HEK293 (cell line): ENCODE measurements at regions not wholly inside any gene's neighbourhood (a gene's known extent, or its start where the extent isn't known, plus 50 kb on each side); places are given as distances from the start of the nearest gene placed in this dataset.

Source experiments
- CTCF ChIA-PET: fragments of 350-600 bp; formaldehyde crosslinking; extraction: SDS; loops from one replicate; lab custom pipeline; 2021; ENCODE audit warnings: antibody characterized with exemption; lab: Yijun Ruan, JAX
- POLR2A ChIA-PET: fragments of 300-600 bp; formaldehyde crosslinking; extraction: SDS; loops from one replicate; lab custom pipeline; 2020; ENCODE audit warnings: antibody characterized with exemption, inconsistent platforms; lab: Yijun Ruan, JAX
- H3K27ac ChIP-seq: fragments of 200-500 bp; sonication (Bioruptor generic); 2 replicates; pipeline ENCODE4 v1.5.1; 2014; ENCODE audit warnings: low read depth, low read length, control low read depth, inconsistent platforms; ENCODE audit errors: extremely low read depth
- H3K36me3 ChIP-seq, 2 experiments: fragments of 200-500 bp in 1 of 2; sonication (Bioruptor generic) in 1 of 2; 1 replicate in 1 of 2; 2 replicates in 1 of 2; pipeline ENCODE4 v1.5.1; 2014 to 2017; ENCODE audit warnings: inconsistent platforms in 2 of 2, low read length in 2 of 2; ENCODE audit not compliant: control insufficient read depth in 2 of 2, insufficient read depth in 1 of 2
- H3K4me1 ChIP-seq: fragments of 200-500 bp; sonication (Bioruptor generic); 2 replicates; pipeline ENCODE4 v1.5.1; 2014; ENCODE audit warnings: mild to moderate bottlenecking, low read length, inconsistent platforms; ENCODE audit not compliant: control insufficient read depth, insufficient read depth
- H3K4me3 ChIP-seq: 2 replicates; pipeline ENCODE4 v1.5.1; 2011; ENCODE audit warnings: low read depth, mild to moderate bottlenecking, control low read depth, low read length, moderate library complexity
- H3K9me3 ChIP-seq: fragments of 200-500 bp; sonication (Bioruptor generic); 2 replicates; pipeline ENCODE4 v1.5.1; 2014; ENCODE audit warnings: low read depth, low read length, inconsistent platforms; ENCODE audit not compliant: control insufficient read depth, insufficient read depth
- FEZF1 ChIP-seq: fragments of 450-650 bp; formaldehyde crosslinking; IDR thresholded peaks from 2 replicates; pipeline ENCODE4 v1.5.1; 2016; ENCODE audit warnings: missing biosample characterization, missing genetic modification characterization
- KLF7 ChIP-seq: fragments of 450-650 bp; formaldehyde crosslinking; IDR thresholded peaks from 2 replicates; pipeline ENCODE4 v1.5.1; 2016; ENCODE audit warnings: missing biosample characterization, missing genetic modification characterization, borderline replicate concordance
- REST ChIP-seq: fragments of 450-650 bp; formaldehyde crosslinking; IDR thresholded peaks from 2 replicates; pipeline ENCODE4 v1.5.1; 2016; ENCODE audit warnings: missing biosample characterization, missing genetic modification characterization
- SP3 ChIP-seq: fragments of 450-650 bp; formaldehyde crosslinking; IDR thresholded peaks from 2 replicates; pipeline ENCODE4 v1.5.1; 2016; ENCODE audit warnings: missing biosample characterization, missing genetic modification characterization
- SP7 ChIP-seq: fragments of 450-650 bp; formaldehyde crosslinking; IDR thresholded peaks from 2 replicates; pipeline ENCODE4 v1.5.1; 2016; ENCODE audit warnings: missing biosample characterization, missing genetic modification characterization
- ZBTB20 ChIP-seq: fragments of 450-650 bp; formaldehyde crosslinking; IDR thresholded peaks from 2 replicates; pipeline ENCODE4 v1.5.1; 2016; ENCODE audit warnings: missing biosample characterization, missing genetic modification characterization
- ZFP3 ChIP-seq: fragments of 450-650 bp; formaldehyde crosslinking; IDR thresholded peaks from 2 replicates; pipeline ENCODE4 v1.5.1; 2016; ENCODE audit warnings: low read depth, missing biosample characterization, missing genetic modification characterization
- ZNF121 ChIP-seq: fragments of 450-650 bp; formaldehyde crosslinking; IDR thresholded peaks from 2 replicates; pipeline ENCODE4 v1.5.1; 2016; ENCODE audit warnings: missing biosample characterization, missing genetic modification characterization
- ZNF513 ChIP-seq: fragments of 450-650 bp; IDR thresholded peaks from 2 replicates; pipeline ENCODE4 v1.5.1; 2018; ENCODE audit warnings: missing biosample characterization, missing genetic modification characterization
- ZNF521 ChIP-seq: fragments of 450-650 bp; formaldehyde crosslinking; IDR thresholded peaks from 2 replicates; pipeline ENCODE4 v1.5.1; 2017; ENCODE audit warnings: missing biosample characterization, mild to moderate bottlenecking, missing genetic modification characterization
- TF ChIP-seq, protein P1 (sequence below): fragments of 450-650 bp; formaldehyde crosslinking; IDR thresholded peaks from 2 replicates; pipeline ENCODE4 v1.5.1; 2016; ENCODE audit warnings: missing biosample characterization, missing genetic modification characterization

DNA sequence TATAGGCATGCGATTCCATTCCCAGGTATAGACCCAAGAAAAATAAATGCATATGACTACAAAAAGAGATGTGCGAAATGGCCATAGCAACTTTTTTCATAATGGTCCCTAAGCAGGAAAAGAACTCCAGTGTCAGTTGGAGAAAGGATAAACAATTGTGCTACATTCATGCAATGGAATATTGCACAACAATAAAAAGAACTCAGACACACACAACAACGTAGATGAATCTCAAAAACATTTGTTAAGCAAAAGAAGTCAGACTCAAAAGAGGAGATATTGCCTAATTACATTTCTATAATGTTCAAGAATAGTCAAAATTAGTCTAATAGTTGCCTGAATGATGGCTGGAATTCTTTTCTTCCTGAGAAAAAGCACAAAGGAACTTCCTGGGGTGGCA, 141.1 kb upstream of the GLI3 start (continued):
- TF ChIP-seq ZNF513 (tag by site-specific recombination) (no peak), ZNF521 (no peak)

DNA sequence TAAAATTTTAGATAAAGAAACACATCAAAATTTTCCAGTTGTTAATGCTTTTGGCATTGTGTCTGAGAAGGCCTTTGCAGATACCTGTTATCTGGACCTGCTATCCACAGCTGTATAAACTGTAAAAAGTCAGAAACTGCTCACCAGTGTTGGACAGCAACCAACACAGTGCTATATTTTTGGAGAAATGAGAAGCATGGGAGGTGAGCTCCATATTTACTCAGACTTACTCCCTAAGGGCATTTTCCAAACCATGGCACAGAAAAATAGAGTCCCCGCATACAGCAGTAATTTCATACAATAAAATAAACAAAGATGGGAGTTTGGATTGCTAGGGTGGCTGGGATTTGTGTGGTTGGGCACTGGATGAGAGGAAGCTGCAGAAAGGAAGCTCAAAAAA, 136.3 kb upstream of the GLI3 start:
- CTCF ChIA-PET, result interaction anchor here (1.6 kb wide), 1 partner anchor 503 kb away, joined by 5 read pairs; no protein-coding TSS in a partner anchor
- TF ChIP-seq REST, result peak; percentile 75
- no peak for TF ChIP-seq KLF7 (tag by site-specific recombination)

DNA sequence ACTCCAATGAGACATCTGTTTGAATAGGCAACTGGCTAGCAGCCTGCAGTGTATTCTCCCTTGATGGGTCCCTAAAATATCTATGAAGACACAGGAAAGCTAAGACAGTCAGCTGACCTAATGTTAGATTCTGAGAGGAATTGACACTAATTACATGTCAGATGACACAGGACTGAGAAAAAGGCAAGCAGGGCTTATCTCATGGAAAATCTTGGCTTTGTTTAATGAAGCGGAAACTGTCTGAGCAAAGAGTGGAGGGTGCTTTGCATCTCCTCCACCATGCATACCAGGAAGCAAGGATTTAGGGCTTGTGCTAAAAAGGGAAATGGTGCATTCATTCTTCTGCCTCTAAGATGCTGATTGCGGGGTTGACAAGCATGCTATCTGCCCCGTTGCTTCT, 135.5 kb upstream of the GLI3 start:
- POLR2A ChIA-PET, result no interaction called here
- Histone ChIP-seq H3K36me3 (no peaks in the 10 kb centered on the region), H3K4me1 (0 out of 2 replicates have a peak, but pooled peaks cover 3% of the 10 kb centered on the region), H3K27ac (no peak overlapping the region), H3K9me3 (no peaks in the 10 kb centered on the region)
- CTCF ChIA-PET, result interaction anchor here (0.7 to 1.6 kb wide), 4 partner anchors 99 to 929 kb away, joined by 3 to 5 read pairs (median 4); no protein-coding TSS in a partner anchor
- TF ChIP-seq FEZF1 (tag by site-specific recombination) (peak; percentile 54), SP7 (tag by site-specific recombination) (0 out of 2 replicates have a peak, but pooled peaks have one; percentile 26), ZBTB20 (tag by site-specific recombination) (peak; percentile 44; the same call in 1 of the 2 replicates)
- TF ChIP-seq, protein P1, sequence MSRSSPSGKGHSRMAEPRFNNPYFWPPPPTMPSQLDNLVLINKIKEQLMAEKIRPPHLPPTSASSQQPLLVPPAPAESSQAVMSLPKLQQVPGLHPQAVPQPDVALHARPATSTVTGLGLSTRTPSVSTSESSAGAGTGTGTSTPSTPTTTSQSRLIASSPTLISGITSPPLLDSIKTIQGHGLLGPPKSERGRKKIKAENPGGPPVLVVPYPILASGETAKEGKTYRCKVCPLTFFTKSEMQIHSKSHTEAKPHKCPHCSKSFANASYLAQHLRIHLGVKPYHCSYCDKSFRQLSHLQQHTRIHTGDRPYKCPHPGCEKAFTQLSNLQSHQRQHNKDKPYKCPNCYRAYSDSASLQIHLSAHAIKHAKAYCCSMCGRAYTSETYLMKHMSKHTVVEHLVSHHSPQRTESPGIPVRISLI (tag by site-specific recombination), result no peak
- TF ChIP-seq, all 188 proteins: peak for 3
- no peak overlapping the region for H3K4me3 ChIP-seq

More for the DNA sequence above, 136.3 kb upstream of the GLI3 start:
- H3K9me3 ChIP-seq, result no peaks in the 10 kb centered on the region
- 0 out of 2 replicates have a peak, but pooled peaks cover 3% of the 10 kb centered on the region for H3K4me1 ChIP-seq
- no peaks in the 10 kb centered on the region for H3K36me3 ChIP-seq
- H3K4me3 ChIP-seq, result no peak overlapping the region
- POLR2A ChIA-PET, result no interaction called here
- no peak overlapping the region for H3K27ac ChIP-seq

- no peaks in the 10 kb centered on the region for H3K9me3 ChIP-seq
- POLR2A ChIA-PET, result no interaction called here
- no peak overlapping the region for H3K4me3 ChIP-seq
- H3K4me1 ChIP-seq, result no peaks in the 10 kb centered on the region
- H3K36me3 ChIP-seq, result no peaks in the 10 kb centered on the region; a peak in 1 of 3 replicates
- CTCF ChIA-PET, result interaction anchor here (1.2 kb wide), 1 partner anchor 385 kb away, joined by 3 read pairs; no protein-coding TSS in a partner anchor
- TF ChIP-seq ZFP3 (tag by site-specific recombination) (no peak), ZNF121 (no peak), SP3 (no peak)
- no peak overlapping the region for H3K27ac ChIP-seq
Observed at GRCh38 chr7:42359946-42360345, 122.9 kb upstream of the GLI3 start.
